Globus pallidus (tissue), 1 donor: ENCODE measurements at regions not wholly inside any gene's neighbourhood (a gene's known extent, or its start where the extent isn't known, plus 50 kb on each side); places are given as distances from the start of the nearest gene placed in this dataset.

Experiments used
- DNase-seq: peaks from one replicate; pipeline ENCODE4 v3.0.0-alpha.2; 2015; ENCODE audit warnings: low spot score

DNA sequence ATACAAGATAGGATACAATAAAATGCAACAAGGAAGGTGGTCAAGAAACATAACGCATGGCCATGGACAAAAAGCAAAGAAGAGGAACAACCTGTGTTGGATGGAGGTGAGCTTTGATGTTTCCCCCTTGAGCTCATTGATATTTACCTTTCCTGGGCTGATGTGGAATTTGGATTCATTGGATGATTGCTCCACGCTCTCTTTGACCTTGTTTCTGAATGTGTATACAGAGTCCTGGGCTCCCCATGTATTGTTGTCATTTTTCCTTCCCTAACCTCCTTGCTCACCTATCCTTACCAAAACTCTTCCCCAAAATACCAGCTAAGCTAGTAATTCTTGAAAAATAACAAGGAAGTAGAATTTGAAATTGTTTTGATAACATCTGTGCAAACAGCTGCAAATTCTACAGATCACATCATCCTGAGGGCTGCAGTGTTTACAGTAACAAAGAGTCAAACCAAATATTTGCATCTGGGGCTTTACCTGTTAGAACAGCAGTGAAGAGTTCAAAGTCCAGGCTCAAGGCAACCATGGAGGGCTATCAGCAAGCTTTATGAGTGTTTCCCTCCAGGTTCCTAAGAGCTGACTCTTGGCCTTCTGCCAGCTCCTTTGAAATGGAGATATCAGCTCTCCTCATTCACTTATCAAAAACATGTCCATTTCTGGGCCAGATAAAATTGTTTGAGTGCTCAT is 214.3 kb upstream of the MARCKS start:
- no peak for DNase-seq

DNA sequence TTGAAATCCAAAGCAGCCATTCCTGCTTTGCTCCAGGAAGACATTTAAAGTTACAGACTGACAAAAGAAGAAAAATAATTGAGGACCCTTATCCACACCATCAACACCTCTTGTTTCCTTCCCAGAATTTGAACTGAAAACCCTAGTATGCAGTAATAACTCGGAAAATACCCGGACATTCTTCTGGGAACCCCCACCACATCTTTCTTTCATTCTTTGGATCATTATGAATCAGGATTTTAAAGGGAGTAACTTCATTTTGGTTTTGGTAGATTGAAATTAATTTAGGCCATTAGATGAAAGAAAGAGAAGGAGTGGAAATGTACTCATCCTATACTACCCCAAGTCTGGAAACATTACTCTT is 213.8 kb upstream of the MARCKS start:
- DNase-seq: no peak

DNA sequence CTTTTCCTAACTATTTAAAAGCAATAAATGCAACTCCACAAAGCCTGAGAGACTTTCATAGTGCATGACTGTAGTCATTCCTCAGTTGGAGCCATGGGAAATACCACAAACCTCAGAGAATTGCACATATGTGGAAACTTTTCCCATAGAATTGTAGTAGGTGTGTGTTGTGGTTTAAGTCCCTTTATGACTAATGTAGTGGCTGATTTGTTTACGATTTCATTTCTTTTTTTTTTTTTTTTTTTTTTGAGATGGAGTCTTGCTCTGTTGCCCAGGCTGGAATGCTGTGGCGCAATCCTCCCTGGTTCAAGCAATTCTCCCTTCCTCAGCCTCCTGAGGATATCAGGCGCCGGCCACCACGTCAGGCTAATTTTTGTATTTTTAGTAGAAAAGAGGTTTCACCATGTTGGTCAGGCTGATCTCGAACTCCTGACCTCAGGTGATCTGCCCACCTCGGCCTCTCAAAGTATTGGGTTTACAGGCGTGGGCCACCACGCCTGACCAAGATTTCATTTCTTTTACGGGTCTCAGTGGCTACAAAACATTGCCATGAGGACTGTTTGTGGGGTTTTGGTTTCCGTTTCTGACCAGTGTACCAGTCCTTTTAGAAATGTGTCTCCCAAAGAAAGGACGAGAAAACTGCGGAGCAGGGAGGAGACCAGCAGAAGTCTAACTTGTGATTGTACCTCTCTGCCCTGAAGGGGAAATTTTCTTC is 212.1 kb upstream of the MARCKS start:
- no peak for DNase-seq

DNA sequence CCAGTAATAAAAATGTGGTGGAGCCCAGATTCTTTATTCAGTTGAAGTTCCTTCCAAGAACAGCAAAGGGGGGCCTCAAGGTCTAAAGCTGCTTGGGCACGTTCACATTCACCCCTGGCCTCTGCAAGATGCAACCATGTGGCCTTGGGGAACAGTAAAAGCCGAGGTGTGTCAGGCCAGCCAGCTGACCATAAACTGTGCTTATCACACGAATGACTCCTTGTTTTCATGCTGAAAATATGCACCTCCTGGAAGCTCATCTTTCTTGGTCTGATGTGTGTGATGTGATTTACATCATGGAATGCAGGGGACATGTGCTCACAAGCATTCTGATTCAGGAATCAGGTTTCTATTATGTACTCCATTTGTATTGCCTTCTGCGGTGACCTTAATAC is 211.6 kb upstream of the MARCKS start:
- no peak for DNase-seq

DNA sequence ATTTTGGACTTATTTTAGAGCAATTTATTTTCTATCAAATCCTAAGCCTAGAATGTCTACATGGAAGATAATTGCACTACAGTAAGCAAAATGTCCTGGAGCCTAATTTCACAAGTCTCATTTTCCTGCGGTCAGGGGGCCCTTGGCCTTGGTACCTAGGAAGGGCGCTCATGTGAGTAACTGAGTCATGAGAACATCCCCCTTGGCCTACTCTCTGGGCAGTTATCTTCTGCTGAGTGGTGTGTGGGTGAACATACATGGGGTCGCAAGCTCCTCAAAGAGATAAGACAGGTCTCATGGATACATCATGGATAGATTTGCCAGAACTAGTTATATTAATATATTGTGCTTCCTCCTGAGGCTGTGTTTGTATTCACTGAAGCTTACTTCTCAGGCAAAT is 211.2 kb upstream of the MARCKS start:
- no peak for DNase-seq

DNA sequence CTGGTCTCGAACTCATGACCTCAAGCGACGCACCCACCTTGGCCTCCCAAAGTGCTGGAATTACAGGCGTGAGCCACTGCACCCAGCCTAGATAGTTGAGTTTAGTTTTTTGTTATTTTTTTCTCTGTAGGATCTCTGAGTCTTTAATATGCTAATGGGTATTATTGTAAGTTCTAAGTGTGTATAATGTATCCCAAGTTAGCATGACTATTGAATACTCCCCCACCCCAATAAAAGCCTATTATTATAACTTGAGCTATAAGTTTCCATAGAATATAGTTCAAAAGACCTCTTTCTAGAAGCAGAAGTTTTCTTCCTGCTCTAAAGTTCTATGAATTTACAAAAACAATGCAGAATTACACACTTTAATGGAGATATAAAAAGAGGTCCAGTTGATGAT is 210.4 kb upstream of the MARCKS start:
- no peak for DNase-seq

DNA sequence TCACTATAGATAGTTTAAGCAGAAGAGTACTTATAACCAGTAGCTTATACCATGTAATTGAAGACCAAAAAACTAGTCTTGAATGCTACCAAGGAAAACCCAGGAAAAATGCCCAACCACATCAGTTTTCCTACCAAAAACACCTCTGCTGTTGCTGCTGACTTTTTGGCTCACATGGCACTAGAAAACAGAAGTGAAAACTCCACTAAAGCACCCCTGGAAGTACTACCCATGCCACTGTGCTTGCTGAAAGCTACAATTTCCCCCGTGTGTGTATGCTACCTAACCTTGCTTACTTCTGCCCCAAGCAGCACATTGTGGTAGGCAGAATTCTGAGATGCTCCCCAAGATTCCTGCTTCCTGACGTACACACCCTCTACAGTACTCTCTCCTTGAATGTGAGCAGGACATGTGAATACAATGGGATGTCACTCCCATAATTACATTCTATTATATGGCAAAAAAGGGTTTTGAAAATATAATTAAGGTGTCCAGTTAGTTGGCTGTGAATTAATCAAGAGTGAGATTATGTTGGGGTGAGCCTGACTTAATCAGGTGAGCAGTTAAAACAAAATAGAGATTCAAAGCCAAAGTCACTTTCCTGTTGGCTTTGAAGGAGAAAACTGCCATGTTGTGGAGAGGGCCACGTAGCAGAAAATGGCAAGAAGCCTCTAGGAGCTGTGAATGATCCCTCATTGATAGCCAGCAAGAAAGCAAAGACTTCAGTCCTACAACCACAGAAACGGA is 209.8 kb upstream of the MARCKS start:
- no peak for DNase-seq

DNA sequence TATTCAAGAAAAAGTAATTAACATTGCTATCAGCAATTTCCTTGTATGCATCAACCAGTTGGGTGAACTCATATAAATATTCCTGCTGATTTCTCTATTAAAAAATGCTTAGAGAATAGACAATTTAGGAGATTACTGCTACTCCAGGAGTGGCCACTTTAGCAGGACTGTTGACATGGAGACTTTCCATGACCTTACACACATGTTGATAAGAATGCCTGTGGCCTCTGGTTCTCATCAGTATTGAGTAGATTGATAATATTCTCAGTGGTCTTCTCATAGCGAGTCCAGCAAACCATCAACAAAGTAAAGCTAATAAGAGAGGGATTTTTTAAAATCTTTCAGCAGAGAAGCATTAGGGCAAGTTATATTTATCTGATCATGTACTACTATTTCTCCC is 208.4 kb upstream of the MARCKS start:
- no peak for DNase-seq

DNA sequence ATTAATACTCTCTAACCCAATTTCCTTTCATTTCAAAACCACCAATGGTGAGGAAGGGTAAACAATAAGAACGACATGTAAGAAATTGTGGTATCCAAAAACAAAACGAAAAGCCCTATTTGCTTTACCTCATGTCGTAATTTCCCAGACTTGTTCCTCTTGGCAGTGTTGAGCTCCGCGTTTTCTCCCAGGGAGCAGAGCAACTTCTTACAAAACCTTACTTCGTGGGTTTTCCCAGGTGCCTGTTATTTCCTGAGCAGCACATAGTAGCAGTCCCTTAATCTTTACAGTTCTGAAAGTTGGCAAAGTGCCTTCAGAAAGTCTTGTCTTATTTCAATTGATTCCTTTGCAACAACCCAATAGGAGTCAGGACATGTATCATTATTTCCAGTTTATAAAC is 207.9 kb upstream of the MARCKS start:
- no peak for DNase-seq

DNA sequence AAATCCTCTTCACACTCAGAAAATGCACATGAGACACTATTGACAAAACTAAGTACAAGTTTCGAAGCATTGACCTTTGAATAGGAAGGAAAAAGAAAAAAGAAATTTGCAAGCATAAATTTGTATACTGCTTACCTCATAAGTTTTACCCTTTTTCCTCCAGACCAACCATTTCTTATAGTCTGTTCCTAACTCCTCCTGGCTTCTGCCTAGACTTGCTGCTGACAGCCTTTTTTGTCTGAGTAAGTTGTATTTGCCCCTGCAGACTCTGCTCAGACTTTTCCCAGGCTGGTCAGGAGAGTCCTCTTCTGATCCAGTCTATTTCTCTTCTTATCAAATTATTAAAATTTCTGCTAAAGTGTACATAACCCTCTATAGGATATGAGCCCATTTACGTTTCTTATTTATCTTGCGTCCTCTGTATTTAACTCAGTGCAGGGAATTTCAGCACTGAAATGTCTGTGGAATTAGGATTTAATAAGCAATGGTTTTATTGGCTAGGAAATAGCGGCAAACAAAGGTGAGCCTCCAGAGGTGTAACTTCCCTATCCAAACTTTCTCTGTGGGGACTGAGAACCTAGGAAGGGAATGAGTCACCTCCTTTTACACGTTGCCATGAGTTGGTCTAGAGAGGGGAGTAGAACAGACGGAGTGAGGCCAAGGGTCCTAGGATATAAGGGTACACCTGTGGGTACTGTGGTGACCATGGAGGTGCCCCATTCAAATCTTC is 207.1 kb upstream of the MARCKS start:
- no peak for DNase-seq

DNA sequence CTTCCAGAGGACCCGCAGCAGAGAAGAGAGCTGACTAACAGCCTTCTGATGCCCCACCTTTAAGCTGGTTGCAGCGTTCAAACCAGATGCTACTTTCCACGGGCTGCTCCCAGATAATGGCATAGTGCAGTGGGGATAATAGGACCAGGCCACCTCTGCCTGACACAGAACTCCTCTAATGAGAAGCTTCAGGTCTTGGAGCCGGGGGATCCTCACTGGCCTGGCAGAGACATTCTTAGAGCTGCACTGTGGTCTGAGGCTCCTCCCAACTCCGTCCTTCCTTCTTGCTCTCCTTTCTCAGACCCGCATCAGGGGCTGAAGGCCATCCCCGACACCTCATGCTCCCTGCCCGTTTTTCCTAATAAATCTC is 206.6 kb upstream of the MARCKS start:
- no peak for DNase-seq

DNA sequence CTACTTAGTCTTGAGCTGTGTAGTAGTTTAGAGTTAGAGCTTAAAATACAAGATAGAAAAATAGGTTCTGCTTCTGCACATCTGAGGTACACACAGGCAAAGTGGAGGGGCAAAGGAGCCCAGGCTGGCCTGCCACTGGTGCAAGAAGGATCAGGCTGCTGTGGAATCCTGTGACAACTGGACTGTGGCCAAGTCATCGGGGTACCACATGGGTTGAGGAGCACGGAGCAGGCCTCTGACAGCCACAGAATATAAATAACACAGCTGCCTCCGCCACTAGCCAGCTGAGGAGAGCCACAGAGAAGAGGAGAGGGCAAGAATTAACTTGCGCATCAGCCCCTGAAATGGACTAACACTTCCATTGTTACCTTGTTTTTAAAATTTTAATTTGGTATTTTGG is 206.0 kb upstream of the MARCKS start:
- DNase-seq: peak; percentile 71

DNA sequence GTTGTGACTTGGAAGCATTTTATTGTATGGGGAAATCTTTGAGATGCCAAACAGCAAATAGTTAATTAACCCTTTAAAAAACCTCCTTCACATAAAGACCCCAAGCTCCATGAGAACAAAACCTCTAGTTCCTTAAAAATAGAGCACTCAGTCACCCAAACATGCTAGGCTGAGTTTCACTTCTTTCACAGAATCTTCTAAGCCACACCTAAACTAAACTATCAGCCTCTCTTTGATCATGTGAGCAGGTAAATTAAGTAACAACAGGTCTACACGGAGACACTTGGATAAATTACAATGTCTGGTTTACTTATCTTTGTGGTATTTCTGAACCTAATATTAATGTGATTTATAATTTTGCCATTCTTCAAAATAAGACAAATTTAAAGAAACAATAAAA is 205.2 kb upstream of the MARCKS start:
- DNase-seq: no peak

DNA sequence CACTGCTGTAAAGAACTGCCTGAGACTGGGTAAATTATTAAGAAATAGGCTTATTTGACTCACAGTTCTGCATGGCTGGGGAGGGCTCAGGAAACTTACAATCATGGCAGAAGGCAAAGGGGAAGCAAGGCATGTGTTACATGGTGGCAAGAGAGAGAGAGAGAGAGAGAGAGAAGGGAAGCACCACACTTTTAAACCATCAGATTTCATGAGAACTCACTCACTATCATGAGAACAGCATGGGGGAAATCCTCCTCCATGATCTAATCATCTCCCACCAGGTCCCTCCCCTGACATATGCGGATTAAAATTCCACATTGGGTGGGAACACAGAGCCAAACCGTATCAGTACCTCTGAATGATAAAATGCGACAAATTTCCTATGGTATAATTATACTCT is 203.9 kb upstream of the MARCKS start:
- no peak for DNase-seq

DNA sequence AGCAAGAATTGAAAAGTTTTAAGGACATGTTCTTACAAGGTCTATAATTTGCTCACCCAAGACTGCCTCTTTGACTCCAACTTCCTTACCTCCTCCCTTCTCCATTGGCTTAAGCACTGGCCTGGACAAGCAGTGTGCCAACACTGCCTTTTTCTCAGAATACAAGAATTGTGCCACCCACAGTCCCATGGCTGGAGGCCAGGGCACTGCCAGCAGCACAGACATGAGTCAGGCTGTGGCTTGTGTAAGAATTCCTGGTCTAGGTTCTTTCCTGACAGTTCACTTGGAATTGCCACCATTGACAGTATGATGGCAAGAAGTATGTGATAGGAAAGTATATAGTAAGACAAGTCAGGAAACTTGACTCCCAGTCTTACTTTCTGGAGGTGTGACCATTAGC is 202.7 kb upstream of the MARCKS start:
- peak; percentile 65 for DNase-seq

DNA sequence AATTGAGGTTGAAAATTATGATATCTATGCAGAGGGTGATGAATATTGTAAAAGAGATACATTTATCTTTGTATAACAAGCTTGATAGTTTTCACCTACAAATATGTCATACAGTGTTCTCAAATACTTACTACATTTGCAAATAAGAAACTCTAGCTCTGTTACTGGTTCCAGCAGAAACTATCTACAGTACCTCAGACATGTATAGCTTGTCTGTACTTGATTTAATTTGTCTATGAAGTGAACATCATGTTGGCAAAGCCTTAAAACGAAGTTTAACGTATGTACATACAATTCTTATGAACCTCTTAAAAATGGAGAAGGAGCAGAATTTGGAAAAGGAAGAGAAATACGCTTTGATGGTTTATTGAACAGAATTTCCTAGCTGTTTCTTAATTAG is 201.4 kb upstream of the MARCKS start:
- DNase-seq: no peak

DNA sequence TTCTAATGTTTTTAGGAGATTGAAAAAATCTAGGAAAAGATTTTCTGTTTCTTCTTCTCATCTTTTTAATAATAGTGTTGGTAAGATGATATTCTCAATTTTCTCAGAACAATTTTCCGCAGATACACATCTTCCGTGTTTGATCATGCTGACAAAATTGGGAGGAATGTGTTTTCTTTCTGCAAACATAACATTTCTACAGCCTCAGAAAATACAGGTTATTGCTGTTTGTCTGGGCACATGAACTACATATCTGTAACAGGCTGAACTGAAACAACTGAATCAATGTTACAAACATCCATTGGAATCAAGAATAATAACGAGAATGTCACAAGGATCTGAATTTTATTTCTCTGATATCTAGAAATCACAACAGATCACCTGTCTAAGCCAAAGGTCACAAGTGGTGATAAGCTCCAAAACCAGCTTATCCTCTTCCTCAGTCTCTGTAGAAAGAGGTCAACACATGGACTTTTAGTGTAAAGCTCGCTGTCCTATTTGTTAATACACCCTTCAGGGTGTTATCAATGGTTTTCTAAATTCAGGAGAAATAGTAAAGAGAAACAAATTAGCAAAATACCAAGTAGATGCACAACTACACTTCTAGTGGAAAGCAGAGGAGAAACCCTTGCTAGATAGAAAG is 197.3 kb upstream of the MARCKS start:
- no peak for DNase-seq

DNA sequence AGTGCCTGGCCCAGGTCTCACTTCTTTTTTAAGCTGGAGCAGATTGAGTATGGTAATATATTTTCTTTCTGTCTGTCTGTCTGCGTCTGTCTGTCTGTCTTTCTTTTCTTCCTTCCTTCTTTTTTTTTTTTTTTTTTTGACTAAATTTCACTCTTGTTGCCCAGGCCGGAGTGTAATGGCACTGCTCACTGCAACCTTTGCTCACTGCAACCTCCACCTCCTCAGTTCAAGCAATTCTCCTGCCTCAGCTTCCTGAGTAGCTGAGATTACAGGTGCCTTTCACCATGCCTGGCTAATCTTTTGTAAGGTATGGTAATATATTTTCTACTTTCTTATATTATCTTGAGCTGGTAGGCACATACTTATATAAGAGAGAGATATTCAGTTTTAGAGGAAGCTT is 196.3 kb upstream of the MARCKS start:
- no peak for DNase-seq

DNA sequence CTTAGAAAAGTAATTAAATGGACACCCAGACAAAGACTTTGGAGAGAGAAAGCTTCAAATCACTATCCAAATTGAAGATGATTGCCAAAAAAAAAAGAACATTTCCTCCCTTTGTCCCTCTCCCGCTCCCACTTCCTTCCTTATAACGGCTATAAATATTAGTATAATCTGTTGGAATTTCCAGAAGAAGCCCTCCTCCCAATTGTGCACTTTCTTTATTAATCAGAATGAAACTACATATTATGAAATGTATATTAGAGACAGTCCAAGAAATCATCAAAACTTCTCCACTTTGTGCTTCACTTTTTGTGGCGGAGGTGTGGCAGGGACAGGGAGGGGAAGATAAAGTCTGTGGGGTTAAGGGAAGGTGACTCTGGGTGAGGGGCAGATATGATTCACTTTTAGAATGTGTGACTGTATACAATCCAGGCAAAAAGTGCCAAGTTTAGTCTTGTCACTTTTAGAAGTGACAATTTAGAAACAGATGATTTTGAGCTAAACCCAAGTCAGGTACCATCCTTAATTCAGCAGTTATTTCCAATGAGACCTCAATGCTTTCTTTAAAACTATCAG is 195.0 kb upstream of the MARCKS start:
- DNase-seq: no peak

DNA sequence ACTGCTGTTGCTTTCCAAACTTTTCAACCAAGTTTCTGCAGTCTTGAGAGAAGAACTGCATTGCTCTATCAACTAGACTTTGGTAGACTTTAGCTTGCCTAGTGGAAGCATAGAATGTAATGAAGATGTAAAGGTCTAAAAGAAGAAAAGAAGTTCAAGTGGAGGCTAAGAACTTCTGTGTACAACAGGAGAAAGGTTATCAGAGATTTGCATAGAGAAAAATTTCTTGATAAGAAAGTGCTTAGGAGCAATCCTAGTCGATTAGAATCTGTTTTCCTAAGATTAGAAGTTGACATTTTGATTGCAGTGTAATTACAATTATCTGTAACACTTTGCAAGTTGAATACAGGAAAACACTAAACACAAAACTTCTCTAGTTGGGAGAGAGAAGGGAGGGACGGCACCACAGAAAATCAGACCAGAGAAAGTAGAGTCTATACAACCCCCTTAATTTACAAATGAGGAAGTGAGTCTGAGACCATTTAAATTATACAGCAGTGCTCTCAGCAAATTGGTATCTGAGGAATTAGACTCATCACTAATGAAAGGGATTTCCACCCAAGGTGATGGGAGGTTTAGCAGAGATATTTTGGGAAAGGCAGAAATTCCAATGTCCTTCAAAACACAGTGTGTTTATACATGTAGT is 194.3 kb upstream of the MARCKS start:
- no peak for DNase-seq

DNA sequence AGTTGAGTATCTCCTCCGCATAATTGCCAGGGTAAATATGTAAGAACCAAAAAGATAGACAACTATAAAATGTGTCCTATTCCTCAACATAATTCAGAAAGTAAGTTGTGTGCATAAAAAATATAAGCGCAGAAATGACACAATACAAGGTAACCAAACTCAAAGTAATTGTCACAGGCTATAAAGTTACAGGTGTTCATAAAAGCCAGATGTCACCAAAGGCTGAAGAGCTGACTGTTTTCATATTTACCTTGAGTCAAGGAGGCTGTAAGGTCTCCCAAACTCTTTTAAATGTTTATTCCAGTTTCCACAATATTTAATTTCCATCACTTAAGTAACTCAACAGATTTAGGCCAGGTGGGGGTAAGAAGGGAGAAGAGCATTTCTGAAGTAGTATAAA is 192.2 kb upstream of the MARCKS start:
- no peak for DNase-seq
